PFSK-1 (cell line): ENCODE measurements at regions not wholly inside any gene's neighbourhood (a gene's known extent, or its start where the extent isn't known, plus 50 kb on each side); places are given as distances from the start of the nearest gene placed in this dataset.

ENCODE experiments used
- FOXP2 ChIP-seq: optimal IDR thresholded peaks from 2 replicates; pipeline ENCODE3; 2011; ENCODE audit warnings: borderline replicate concordance, control low read depth, inconsistent platforms; ENCODE audit not compliant: insufficient read depth; ENCODE audit errors: extremely low read length, extremely low read depth
- POLR2AphosphoS5 ChIP-seq: IDR thresholded peaks from 2 replicates; pipeline ENCODE4 v1.6.1; 2012; ENCODE audit warnings: low read depth, mild to moderate bottlenecking, control low read depth, low read length, moderate library complexity
- REST ChIP-seq, 2 experiments: IDR thresholded peaks; 2 replicates each; pipeline versions ENCODE4 v1.6.1 to v1.8.0; 2011 to 2012; ENCODE audit warnings: low read depth in 2 of 2, low read length in 2 of 2, control low read depth in 1 of 2, inconsistent platforms in 1 of 2, mild to moderate bottlenecking in 1 of 2, moderate library complexity in 1 of 2; ENCODE audit not compliant: insufficient read depth in 1 of 2
- SIN3A ChIP-seq: IDR thresholded peaks from 2 replicates; pipeline ENCODE4 v1.6.1; 2012; ENCODE audit warnings: mild to moderate bottlenecking, low read length, moderate library complexity, borderline replicate concordance; ENCODE audit not compliant: insufficient read depth
- TAF1 ChIP-seq: IDR thresholded peaks from 2 replicates; pipeline ENCODE4 v1.6.1; 2012; ENCODE audit warnings: low read length, control low read depth, borderline replicate concordance; ENCODE audit not compliant: insufficient read depth

GRCh38 chr6:91926827-91927226, 1340.0 kb upstream of the MAP3K7 start:
- TF ChIP-seq TAF1 (no peak), POLR2AphosphoS5 (no peak), REST (IDR thresholded peaks at IDR 0.05; ENCODE audit: insufficient read depth in 1 of 2, low read depth in 2 of 2, low read length in 2 of 2) (no peak), SIN3A (no peak), FOXP2 (no peak)

- TF ChIP-seq REST (IDR thresholded peaks at IDR 0.05; ENCODE audit: insufficient read depth in 1 of 2, low read depth in 2 of 2, low read length in 2 of 2): no peak
- no peak for TF ChIP-seq TAF1
- no peak for TF ChIP-seq FOXP2
- no peak for TF ChIP-seq SIN3A
- TF ChIP-seq POLR2AphosphoS5: no peak
Measured at GRCh38 chr6:91926361-91926760, 1339.5 kb upstream of the MAP3K7 start.

- no peak for TF ChIP-seq TAF1
- TF ChIP-seq FOXP2: no peak
- no peak for TF ChIP-seq REST (IDR thresholded peaks at IDR 0.05; ENCODE audit: insufficient read depth in 1 of 2, low read depth in 2 of 2, low read length in 2 of 2)
- TF ChIP-seq SIN3A: no peak
- TF ChIP-seq POLR2AphosphoS5: no peak
Measured at GRCh38 chr6:91911945-91912344, 1325.1 kb upstream of the MAP3K7 start.

GRCh38 chr6:91904586-91905164, 1317.8 kb upstream of the MAP3K7 start:
- TF ChIP-seq REST (IDR thresholded peaks at IDR 0.05; ENCODE audit: insufficient read depth in 1 of 2, low read depth in 2 of 2, low read length in 2 of 2) (no peak), POLR2AphosphoS5 (no peak), SIN3A (no peak), TAF1 (no peak), FOXP2 (no peak)
